ENCODE measurements at regions not wholly inside any gene's neighbourhood (a gene's known extent, or its start where the extent isn't known, plus 50 kb on each side); places are given as distances from the start of the nearest gene placed in this dataset.

- no peak for TF ChIP-seq POLR2A (IDR thresholded peaks at IDR 0.05)
- TF ChIP-seq CTCF (IDR thresholded peaks at IDR 0.05), result no peak
Observed at GRCh38 chr6:22413681-22414311, 117.0 kb upstream of the PRL start.
